Activated T-cell treated with anti-CD3 and anti-CD28 coated beads, Interleukin-2, amount 50 U/mL, for 48 hours (primary cell): ENCODE measurements at regions not wholly inside any gene's neighbourhood (a gene's known extent, or its start where the extent isn't known, plus 50 kb on each side); places are given as distances from the start of the nearest gene placed in this dataset.
"Not testable (repeated sequence)": the region's sequence is repeated elsewhere in the genome, so short reads cannot be mapped to it uniquely, and the experiment has no call there.

ENCODE experiments used
- DNase-seq, 2 experiments: peaks; one replicate each; pipeline ENCODE4 v3.0.0-alpha.2; 2020

GRCh38 chr4:171521726-171522125 lies 291.5 kb upstream of the GALNTL6 start:
- no peak for DNase-seq

DNA sequence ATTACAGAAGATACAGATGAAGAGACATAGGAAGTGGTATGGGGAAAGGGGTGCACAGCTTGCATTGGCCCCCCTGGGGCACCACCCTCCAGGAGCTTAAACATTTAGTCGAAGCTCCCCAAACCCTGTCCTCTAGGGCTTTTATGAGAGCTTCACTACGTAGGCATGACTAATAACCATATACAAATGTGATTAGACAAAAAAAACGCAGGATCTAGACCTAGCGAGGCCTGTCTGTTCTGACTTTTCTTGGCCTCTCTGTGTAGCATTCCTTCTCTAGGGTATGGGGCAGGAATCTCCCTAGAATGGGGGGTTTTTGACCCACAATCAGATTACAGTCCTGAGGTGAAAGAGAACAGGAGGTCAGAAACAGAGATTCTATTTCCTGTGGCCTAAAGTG lies 293.7 kb upstream of the GALNTL6 start:
- no peak for DNase-seq

- no peak for DNase-seq
These were observed 295.3 kb upstream of the GALNTL6 start for GRCh38 chr4:171517883-171518282.

DNA sequence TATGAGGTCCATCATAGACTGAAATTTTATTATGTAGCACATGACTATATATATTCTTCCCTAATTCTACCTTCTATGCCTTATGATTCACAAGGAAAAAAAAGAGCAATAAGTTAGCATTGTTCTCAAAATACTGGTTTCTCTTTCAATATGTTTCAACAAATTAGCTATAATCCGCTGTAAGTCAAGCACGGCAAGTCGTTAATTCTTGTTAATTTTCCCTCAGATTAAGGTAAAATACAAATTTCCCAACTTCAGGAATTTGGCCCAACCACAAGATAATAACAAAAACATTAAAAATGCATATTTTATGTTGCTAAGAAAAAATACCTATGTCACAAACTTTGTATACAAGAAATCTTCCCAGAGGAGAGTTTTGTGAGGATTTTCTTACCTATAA lies 296.5 kb upstream of the GALNTL6 start:
- DNase-seq = no peak

GRCh38 chr4:171484681-171485080 lies 328.5 kb upstream of the GALNTL6 start:
- no peak for DNase-seq

GRCh38 chr4:171478181-171478580 lies 335.0 kb upstream of the GALNTL6 start:
- DNase-seq = no peak

DNA sequence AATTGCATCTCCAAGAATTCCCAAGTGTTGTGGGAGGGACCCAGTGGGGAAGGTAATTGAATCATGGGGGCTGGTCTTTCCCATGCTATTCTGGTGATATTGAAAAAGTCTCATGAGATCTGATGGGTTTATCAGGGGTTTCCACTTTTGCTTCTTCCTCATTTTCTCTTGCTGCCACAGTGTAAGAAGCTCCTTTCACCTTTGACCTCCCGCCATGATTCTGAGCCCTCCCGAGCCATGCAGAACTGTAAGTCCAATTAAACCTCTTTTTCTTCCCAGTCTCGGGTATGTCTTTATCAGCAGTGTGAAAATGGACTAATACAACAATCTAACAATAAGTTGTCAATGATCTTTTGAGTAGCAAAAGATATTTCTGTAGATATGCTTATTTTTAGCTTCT lies 338.1 kb upstream of the GALNTL6 start:
- not testable (repeated sequence) for DNase-seq

DNA sequence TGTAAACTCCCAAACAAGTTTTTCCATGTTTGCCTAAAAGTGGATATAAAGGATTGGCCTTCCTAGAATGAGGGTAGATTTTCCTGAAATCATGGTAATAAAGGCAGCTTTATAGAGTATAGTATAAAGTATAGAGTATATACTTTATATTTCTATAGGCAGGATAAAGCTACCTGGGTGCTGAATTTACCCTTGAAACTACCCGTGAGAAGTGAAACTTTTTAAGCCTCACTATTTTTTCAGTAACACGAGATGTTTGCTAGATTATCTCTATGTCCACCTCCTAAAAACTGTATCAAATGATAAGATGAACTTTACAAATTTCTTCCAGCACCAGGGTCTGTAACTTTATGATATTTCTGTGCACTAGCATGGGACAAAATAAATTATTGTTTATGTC lies 340.0 kb upstream of the GALNTL6 start:
- no peak for DNase-seq

DNA sequence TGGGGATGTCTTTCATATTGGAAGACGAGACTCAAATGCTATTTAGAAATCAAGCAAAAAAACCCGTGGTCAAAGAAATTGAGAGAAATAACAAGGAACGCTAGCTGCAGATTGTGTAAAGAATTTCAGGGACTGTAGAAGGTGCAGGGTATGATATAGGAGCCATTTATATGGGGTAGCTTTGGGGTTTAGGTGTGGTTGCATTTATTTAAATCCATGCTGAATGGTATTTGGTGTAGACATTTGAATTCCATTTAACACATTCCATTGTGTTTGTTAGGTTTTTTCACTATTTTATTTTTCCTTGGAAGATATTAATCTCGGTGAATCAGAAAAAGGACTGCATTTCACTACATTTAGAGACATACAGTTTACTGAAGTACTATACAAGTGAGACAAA lies 341.0 kb upstream of the GALNTL6 start:
- no peak for DNase-seq

GRCh38 chr4:171464499-171464898 lies 348.7 kb upstream of the GALNTL6 start:
- DNase-seq = no peak

- no peak for DNase-seq
These were observed 352.0 kb upstream of the GALNTL6 start for GRCh38 chr4:171461191-171461590.

DNA sequence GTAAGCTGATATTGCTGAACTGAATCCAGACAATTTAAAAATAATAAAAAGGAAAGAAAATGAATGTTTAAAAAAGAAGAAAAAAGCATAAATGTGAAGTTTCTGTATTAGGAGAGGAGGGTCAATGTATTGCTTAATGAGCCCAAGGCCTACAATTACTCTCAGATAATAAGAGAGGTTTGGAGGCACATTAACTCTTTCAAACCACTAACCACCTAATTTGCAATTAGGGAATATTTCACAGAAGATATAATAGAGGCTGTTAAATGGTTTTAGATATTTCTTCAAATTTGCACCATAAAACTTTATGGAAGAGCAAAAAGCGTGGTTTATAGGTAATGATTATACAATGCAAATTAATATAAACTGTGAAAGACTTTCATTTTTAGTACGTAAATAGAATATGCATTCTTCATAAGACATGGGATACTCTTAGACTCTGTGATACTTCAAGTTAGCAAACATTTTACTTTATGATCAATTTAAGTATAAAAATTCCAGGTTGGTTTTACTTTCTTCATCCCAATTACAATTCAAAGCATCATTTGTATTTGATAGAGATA lies 364.2 kb upstream of the GALNTL6 start:
- no peak for DNase-seq

- DNase-seq = no peak
These were observed 364.8 kb upstream of the GALNTL6 start for GRCh38 chr4:171448358-171448757.

DNA sequence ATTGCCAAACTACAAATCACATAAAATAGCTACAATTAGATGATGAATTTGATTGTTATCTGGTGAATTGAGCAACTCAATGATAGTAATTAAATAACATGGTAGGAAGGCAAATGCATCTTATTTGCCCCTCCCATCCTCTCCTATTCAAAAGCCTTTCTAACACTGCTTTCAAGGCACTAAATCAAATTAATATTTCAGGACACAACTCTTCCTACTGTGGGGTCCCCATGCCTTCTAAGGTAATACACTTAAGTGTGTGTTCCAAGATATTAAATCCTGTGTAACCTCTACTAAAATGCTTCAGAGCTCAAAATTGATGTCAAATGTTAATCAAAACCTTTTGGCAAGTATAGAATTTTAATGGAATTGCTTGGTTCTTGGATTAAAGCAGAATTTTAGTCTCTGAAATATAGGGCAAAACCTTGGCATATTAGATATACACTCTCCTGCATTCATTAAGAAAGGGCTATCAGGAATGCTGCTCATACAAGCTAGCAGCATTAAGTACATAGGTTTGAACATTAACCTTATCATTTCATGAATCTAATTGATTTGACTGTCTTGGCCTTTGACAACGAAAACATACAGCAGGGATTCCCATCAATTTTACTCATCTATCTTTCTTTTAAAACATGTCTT lies 371.8 kb upstream of the GALNTL6 start:
- DNase-seq = no peak

GRCh38 chr4:171433674-171434073 lies 379.5 kb upstream of the GALNTL6 start:
- DNase-seq = no peak

- DNase-seq = no peak
These were observed 380.7 kb upstream of the GALNTL6 start for GRCh38 chr4:171432536-171432935.

DNA sequence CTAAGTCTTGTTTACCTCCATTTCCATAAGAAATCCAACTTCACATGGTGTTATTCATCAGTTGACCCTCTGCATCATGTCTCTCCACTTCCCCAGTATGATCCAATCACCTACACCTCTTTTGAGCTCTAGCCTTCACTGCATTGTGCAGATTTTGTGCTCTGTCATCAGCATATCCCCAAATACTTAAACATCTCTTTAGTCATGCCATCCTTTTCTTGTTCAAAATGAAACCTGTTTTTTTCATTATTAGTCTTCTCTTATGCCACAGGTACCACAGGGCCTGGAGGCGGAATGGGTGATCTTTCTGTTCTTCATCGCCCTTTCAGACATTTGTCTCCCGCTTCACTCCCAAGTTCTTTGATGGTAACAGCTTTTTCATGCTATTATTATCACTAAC lies 382.7 kb upstream of the GALNTL6 start:
- DNase-seq = no peak

DNA sequence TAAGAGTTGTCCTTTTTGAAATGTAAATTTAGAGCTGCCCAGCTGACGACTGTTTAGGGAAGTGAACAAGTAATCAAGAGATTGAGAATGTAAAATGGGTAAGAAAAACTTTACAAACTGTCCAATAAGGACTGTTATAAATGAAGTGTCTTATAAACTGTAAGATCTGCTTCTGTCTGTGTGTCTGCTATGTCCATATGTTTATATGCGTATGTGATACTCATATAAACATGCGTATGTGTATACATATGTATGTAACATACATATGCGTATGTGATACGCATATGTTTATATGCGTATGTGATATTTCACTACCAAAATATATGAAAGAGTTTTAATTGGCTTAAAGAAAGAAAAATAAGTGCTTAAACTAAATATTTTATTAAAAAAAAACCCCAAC lies 416.0 kb upstream of the GALNTL6 start:
- no peak for DNase-seq

DNA sequence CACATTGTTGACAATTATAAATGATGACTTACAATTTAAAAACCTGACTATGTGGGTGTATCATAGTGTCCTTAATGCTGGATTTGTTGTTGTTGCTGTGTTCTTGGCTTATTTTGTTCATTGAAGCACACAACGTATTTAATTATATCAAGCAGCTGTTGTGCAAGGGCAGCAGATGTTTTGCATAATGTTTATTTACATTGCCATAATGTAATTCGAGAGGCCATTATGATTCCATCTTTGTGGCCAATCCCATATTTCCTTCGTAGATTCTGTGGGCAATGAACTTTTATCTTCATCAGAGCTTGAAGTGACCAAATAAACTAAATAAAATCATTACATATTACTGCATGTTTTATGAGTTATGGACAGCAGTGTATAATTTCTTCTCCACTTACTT lies 422.6 kb upstream of the GALNTL6 start:
- no peak for DNase-seq

GRCh38 chr4:171378323-171378722 lies 434.9 kb upstream of the GALNTL6 start:
- no peak for DNase-seq

DNA sequence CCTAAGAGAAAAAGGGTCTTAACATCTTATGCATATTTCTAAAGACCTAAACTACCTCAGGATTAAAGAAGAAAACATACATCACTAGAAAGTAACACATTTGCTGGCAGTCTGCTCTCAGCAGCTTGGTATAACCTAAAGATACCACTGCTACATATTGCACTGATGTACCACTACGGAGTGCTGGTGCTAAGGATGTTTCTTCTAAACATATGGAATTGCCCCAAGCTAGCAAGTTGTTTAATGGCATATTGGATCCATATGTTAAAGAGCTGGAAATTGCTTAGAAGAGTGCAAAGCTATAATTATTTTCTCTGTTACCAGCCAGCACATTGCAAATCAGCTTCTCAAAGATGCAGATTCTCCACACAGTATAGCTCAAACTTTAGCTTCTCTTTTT lies 436.5 kb upstream of the GALNTL6 start:
- no peak for DNase-seq

GRCh38 chr4:171353535-171353934 lies 459.7 kb upstream of the GALNTL6 start:
- no peak for DNase-seq

DNA sequence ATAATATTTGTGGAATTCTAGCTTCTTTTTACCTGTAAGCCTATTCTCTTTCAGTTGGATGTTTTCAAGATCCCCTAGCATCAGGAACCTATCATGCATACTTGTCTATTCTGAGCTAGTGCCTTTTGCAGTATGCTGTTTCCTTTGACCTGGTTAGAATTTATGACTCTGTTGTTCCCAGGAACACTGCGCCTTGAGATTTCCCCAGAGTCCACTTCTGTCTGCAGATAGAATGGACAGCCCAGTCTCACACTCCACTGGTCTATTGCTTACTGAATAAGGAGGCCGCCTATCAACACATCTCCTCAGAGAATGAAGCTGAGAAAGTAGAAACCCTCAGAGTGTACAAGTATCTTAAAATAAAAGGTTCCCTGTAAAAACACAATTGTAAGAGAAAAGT lies 465.1 kb upstream of the GALNTL6 start:
- DNase-seq = no peak

- no peak for DNase-seq
These were observed 470.6 kb upstream of the GALNTL6 start for GRCh38 chr4:171342646-171343045.

- DNase-seq = no peak
These were observed 472.9 kb upstream of the GALNTL6 start for GRCh38 chr4:171340258-171340657.
